ENCODE measurements at regions not wholly inside any gene's neighbourhood (a gene's known extent, or its start where the extent isn't known, plus 50 kb on each side); places are given as distances from the start of the nearest gene placed in this dataset.

GRCh38 chr17:21517538-21518293 lies 141.6 kb downstream of the KCNJ12 start:
- Histone ChIP-seq H3K27me3 (no peaks in the 10 kb centered on the region), H3K4me3 (no peak overlapping the region), H3K4me1 (no peaks in the 10 kb centered on the region), H3K9me3 (no peaks in the 10 kb centered on the region), H3K27ac (no peak overlapping the region), H3K36me3 (no peaks in the 10 kb centered on the region)
- intact Hi-C loops (cut with DNase I): loop anchor here in 1 of 2 donors (10.0 kb wide), 2 partner anchors 63 to 203 kb away; no protein-coding TSS in a partner anchor
- ATAC-seq (no peak), DNase-seq (no peak)
- WGBS (ENCODE audit: insufficient coverage, low coverage, low lambda C conversion rate, missing lambda C conversion rate): 44% methylated on average over 7 of the region's 9 CpGs
- TF ChIP-seq CTCF (IDR thresholded peaks at IDR 0.05) (no peak), POLR2A (IDR thresholded peaks at IDR 0.05) (no peak)

GRCh38 chr17:21522755-21523336 lies 146.7 kb downstream of the KCNJ12 start:
- Histone ChIP-seq H3K4me1 (no peaks in the 10 kb centered on the region), H3K9me3 (no peaks in the 10 kb centered on the region), H3K27ac (no peak overlapping the region), H3K36me3 (no peaks in the 10 kb centered on the region), H3K4me3 (no peak overlapping the region), H3K27me3 (no peaks in the 10 kb centered on the region)
- no peak for DNase-seq
- WGBS (ENCODE audit: insufficient coverage, low coverage, low lambda C conversion rate, missing lambda C conversion rate): 74% methylated on average over 3 of the region's 8 CpGs
- intact Hi-C loops (cut with DNase I): no loop called here
- no peak for ATAC-seq
- TF ChIP-seq POLR2A (IDR thresholded peaks at IDR 0.05): no peak
- TF ChIP-seq CTCF (IDR thresholded peaks at IDR 0.05): no peak

GRCh38 chr17:21523497-21524210 lies 147.5 kb downstream of the KCNJ12 start:
- Histone ChIP-seq H3K27me3 (no peaks in the 10 kb centered on the region), H3K27ac (no peak overlapping the region), H3K36me3 (no peaks in the 10 kb centered on the region), H3K4me3 (no peak overlapping the region), H3K4me1 (no peaks in the 10 kb centered on the region), H3K9me3 (no peaks in the 10 kb centered on the region)
- DNase-seq (no peak), ATAC-seq (no peak)
- no peak for TF ChIP-seq POLR2A (IDR thresholded peaks at IDR 0.05)
- no peak for TF ChIP-seq CTCF (IDR thresholded peaks at IDR 0.05)
- intact Hi-C loops (cut with DNase I): no loop called here
- WGBS (ENCODE audit: insufficient coverage, low coverage, low lambda C conversion rate, missing lambda C conversion rate): 67% methylated on average over 4 of the region's 7 CpGs

- Histone ChIP-seq H3K9me3 (no peaks in the 10 kb centered on the region), H3K27me3 (no peaks in the 10 kb centered on the region), H3K27ac (no peak overlapping the region), H3K4me3 (no peak overlapping the region), H3K4me1 (no peaks in the 10 kb centered on the region), H3K36me3 (no peaks in the 10 kb centered on the region)
- intact Hi-C loops (cut with DNase I): no loop called here
- no peak for DNase-seq
- WGBS (ENCODE audit: insufficient coverage, low coverage, low lambda C conversion rate, missing lambda C conversion rate): 63% methylated on average over 12 of the region's 12 CpGs
- TF ChIP-seq CTCF (IDR thresholded peaks at IDR 0.05) (no peak), POLR2A (IDR thresholded peaks at IDR 0.05) (no peak)
- no peak for ATAC-seq
These were observed 148.0 kb downstream of the KCNJ12 start for GRCh38 chr17:21524211-21524591.

Data from right lobe of liver (tissue), 6 donors.